HG02970 (cell line): ENCODE measurements at regions not wholly inside any gene's neighbourhood (a gene's known extent, or its start where the extent isn't known, plus 50 kb on each side); places are given as distances from the start of the nearest gene placed in this dataset.
"Not testable (repeated sequence)": the region's sequence is repeated elsewhere in the genome, so short reads cannot be mapped to it uniquely, and the experiment has no call there.

Experiments used
- ATAC-seq: cut with Tn5 transposase; IDR thresholded peaks from one replicate; pipeline ENCODE4 v1.9.1; 2021; ENCODE audit warnings: mild to moderate bottlenecking, moderate library complexity, moderate number of reproducible peaks; ENCODE audit not compliant: unreplicated experiment, low FRiP score

GRCh38 chr12:13523536-13524307 is 327.2 kb downstream of the EMP1 start:
- no peak for ATAC-seq

GRCh38 chr12:13518034-13518433 is 321.5 kb downstream of the EMP1 start:
- ATAC-seq: not testable (repeated sequence)

GRCh38 chr12:13509740-13510139 is 313.2 kb downstream of the EMP1 start:
- ATAC-seq: no peak

GRCh38 chr12:13505636-13506035 is 309.1 kb downstream of the EMP1 start:
- ATAC-seq: no peak

GRCh38 chr12:13505224-13505623 is 308.7 kb downstream of the EMP1 start:
- ATAC-seq: no peak

GRCh38 chr12:13504736-13505135 is 308.2 kb downstream of the EMP1 start:
- no peak for ATAC-seq

- ATAC-seq: no peak
Observed at GRCh38 chr12:13504074-13504473, 307.5 kb downstream of the EMP1 start.

- no peak for ATAC-seq
Observed at GRCh38 chr12:13503094-13503835, 306.7 kb downstream of the EMP1 start.

- ATAC-seq: no peak
Observed at GRCh38 chr12:13499008-13499407, 302.5 kb downstream of the EMP1 start.

GRCh38 chr12:13496111-13496510 is 299.6 kb downstream of the EMP1 start:
- no peak for ATAC-seq

GRCh38 chr12:13489246-13489645 is 292.7 kb downstream of the EMP1 start:
- ATAC-seq: no peak

- ATAC-seq: no peak
Observed at GRCh38 chr12:13487326-13487725, 290.8 kb downstream of the EMP1 start.

- no peak for ATAC-seq
Observed at GRCh38 chr12:13486794-13487193, 290.3 kb downstream of the EMP1 start.

GRCh38 chr12:13478650-13479181 is 282.2 kb downstream of the EMP1 start:
- ATAC-seq: no peak

- ATAC-seq: no peak
Observed at GRCh38 chr12:13474381-13474780, 277.9 kb downstream of the EMP1 start.

GRCh38 chr12:13472690-13473089 is 276.2 kb downstream of the EMP1 start:
- peak; percentile 91 for ATAC-seq

GRCh38 chr12:13471471-13471870 is 274.9 kb downstream of the EMP1 start:
- no peak for ATAC-seq

GRCh38 chr12:13465635-13466034 is 269.1 kb downstream of the EMP1 start:
- no peak for ATAC-seq

GRCh38 chr12:13463189-13463588 is 266.7 kb downstream of the EMP1 start:
- no peak for ATAC-seq

- ATAC-seq: no peak
Observed at GRCh38 chr12:13462450-13462849, 265.9 kb downstream of the EMP1 start.

GRCh38 chr12:13455778-13456144 is 259.2 kb downstream of the EMP1 start:
- ATAC-seq: no peak
